ENCODE measurements at regions not wholly inside any gene's neighbourhood (a gene's known extent, or its start where the extent isn't known, plus 50 kb on each side); places are given as distances from the start of the nearest gene placed in this dataset.

- Histone ChIP-seq H3K9me3 (ENCODE audit: control insufficient read depth, low read depth, low read length) (no peaks in the 10 kb centered on the region), H3K23ac (ENCODE audit: insufficient read length, low read depth, low read length) (no peak overlapping the region), H3K23me2 (ENCODE audit: insufficient read length, low read depth, low read length, poor library complexity, severe bottlenecking) (no peaks in the 10 kb centered on the region), H3K56ac (ENCODE audit: insufficient read length, low read depth, low read length) (no peak overlapping the region), H3K4ac (ENCODE audit: low read depth, low read length) (no peak overlapping the region), H4K20me1 (ENCODE audit: control insufficient read depth, insufficient read depth, insufficient read length) (no peaks in the 10 kb centered on the region), H4K8ac (replicated peaks; ENCODE audit: insufficient read length, low read depth, low read length) (no peak overlapping the region), H3K4me1 (ENCODE audit: insufficient read depth, low read length) (no peaks in the 10 kb centered on the region), H3T11ph (ENCODE audit: low read length) (no peak overlapping the region), H3K18ac (ENCODE audit: insufficient read length, low read depth, low read length) (no peak overlapping the region), H4K91ac (ENCODE audit: insufficient read length, low read depth, low read length) (no peak overlapping the region), H4K5ac (ENCODE audit: insufficient read length, low read depth, low read length) (no peak overlapping the region), H3K79me2 (ENCODE audit: insufficient read depth, low read length) (no peaks in the 10 kb centered on the region), H2AK5ac (ENCODE audit: insufficient read length, low read length) (no peak overlapping the region), H2AFZ (ENCODE audit: low read length) (no peak overlapping the region), H2BK5ac (ENCODE audit: insufficient read length, low read length) (no peak overlapping the region), H2BK12ac (ENCODE audit: insufficient read length, low read depth, low read length) (no peak overlapping the region), H2BK15ac (ENCODE audit: low read depth, low read length) (no peak overlapping the region), H3K79me1 (ENCODE audit: insufficient read depth, low read depth, low read length, poor library complexity, severe bottlenecking) (no peaks in the 10 kb centered on the region), H2BK120ac (ENCODE audit: low read depth, low read length, poor library complexity, severe bottlenecking) (no peak overlapping the region), H3K9ac (ENCODE audit: extremely low read depth, insufficient read length, low read length) (no peak overlapping the region), H3K27me3 (ENCODE audit: insufficient read depth, low read length) (no peaks in the 10 kb centered on the region), H3K14ac (ENCODE audit: insufficient read depth, low read length) (no peak overlapping the region), H3K4me2 (ENCODE audit: insufficient read depth, insufficient read length, low read length) (no peak overlapping the region), H3K27ac (ENCODE audit: insufficient read length, low read depth, low read length) (no peak overlapping the region), H2BK20ac (ENCODE audit: low read depth, low read length, poor library complexity, severe bottlenecking) (no peak overlapping the region)
- Mint-ChIP-seq H3K27me3 (ENCODE audit: low read depth) (no peaks in the 10 kb centered on the region), H3K4me1 (no peaks in the 10 kb centered on the region; a peak in 1 of 4 replicates), H3K4me3 (no peak overlapping the region), H3K9me3 (no peaks in the 10 kb centered on the region; a peak in 1 of 5 replicates), H3K27ac (no peak overlapping the region), H3K36me3 (ENCODE audit: insufficient read depth in 1 of 3, low read depth in 3 of 3) (no peaks in the 10 kb centered on the region)
- TF ChIP-seq, protein P1, sequence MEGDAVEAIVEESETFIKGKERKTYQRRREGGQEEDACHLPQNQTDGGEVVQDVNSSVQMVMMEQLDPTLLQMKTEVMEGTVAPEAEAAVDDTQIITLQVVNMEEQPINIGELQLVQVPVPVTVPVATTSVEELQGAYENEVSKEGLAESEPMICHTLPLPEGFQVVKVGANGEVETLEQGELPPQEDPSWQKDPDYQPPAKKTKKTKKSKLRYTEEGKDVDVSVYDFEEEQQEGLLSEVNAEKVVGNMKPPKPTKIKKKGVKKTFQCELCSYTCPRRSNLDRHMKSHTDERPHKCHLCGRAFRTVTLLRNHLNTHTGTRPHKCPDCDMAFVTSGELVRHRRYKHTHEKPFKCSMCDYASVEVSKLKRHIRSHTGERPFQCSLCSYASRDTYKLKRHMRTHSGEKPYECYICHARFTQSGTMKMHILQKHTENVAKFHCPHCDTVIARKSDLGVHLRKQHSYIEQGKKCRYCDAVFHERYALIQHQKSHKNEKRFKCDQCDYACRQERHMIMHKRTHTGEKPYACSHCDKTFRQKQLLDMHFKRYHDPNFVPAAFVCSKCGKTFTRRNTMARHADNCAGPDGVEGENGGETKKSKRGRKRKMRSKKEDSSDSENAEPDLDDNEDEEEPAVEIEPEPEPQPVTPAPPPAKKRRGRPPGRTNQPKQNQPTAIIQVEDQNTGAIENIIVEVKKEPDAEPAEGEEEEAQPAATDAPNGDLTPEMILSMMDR (conservative IDR thresholded peaks at IDR 0.05), result peak; percentile 40; the same call in 2 of the 3 replicates
- no peak for DNase-seq
- WGBS (ENCODE audit: extremely low coverage, insufficient read length, low lambda C conversion rate), result no CpG with 5 or more reads among the region's 2 CpGs
Observed at GRCh38 chr5:113917997-113918396, 404.5 kb downstream of the YTHDC2 start.
